Smooth muscle cell (in vitro differentiated cells): ENCODE measurements at regions not wholly inside any gene's neighbourhood (a gene's known extent, or its start where the extent isn't known, plus 50 kb on each side); places are given as distances from the start of the nearest gene placed in this dataset.
"Not testable (repeated sequence)": the region's sequence is repeated elsewhere in the genome, so short reads cannot be mapped to it uniquely, and the experiment has no call there.

Experiments
- DNase-seq: peaks from one replicate; lab custom pipeline; 2025; ENCODE audit not compliant: unreplicated experiment; lab: John Stamatoyannopoulos, UW
- H2AFZ ChIP-seq: fragments of 200-600 bp; sonication (generic); 2 replicates; pipeline ENCODE4 v1.6.0; 2016; ENCODE audit warnings: antibody characterized with exemption, low read depth, mild to moderate bottlenecking
- H3F3A ChIP-seq: fragments of 200-600 bp; sonication (generic); 2 replicates; pipeline ENCODE4 v1.6.0; 2017; ENCODE audit warnings: antibody characterized with exemption, low read depth
- H3K27ac ChIP-seq: fragments of 200-600 bp; sonication (generic); 2 replicates; pipeline ENCODE4 v1.5.1; 2016; ENCODE audit warnings: low read depth, mild to moderate bottlenecking
- H3K27me3 ChIP-seq: fragments of 200-600 bp; sonication (generic); 2 replicates; pipeline ENCODE4 v1.6.1; 2016; ENCODE audit warnings: low read depth, mild to moderate bottlenecking
- H3K36me3 ChIP-seq: fragments of 200-600 bp; sonication (generic); 2 replicates; pipeline ENCODE4 v1.5.1; 2016; ENCODE audit warnings: low read depth
- H3K4me1 ChIP-seq: fragments of 200-600 bp; sonication (generic); 2 replicates; pipeline ENCODE4 v1.5.1; 2016; ENCODE audit warnings: low read depth
- H3K4me2 ChIP-seq: fragments of 200-600 bp; sonication (generic); 2 replicates; pipeline ENCODE4 v1.6.0; 2016; ENCODE audit warnings: mild to moderate bottlenecking
- H3K4me3 ChIP-seq: fragments of 200-600 bp; sonication (generic); 2 replicates; pipeline ENCODE4 v1.5.1; 2016; ENCODE audit warnings: mild to moderate bottlenecking
- H3K79me2 ChIP-seq: fragments of 200-600 bp; sonication (generic); 2 replicates; pipeline ENCODE4 v1.6.0; 2016; ENCODE audit warnings: low read depth, mild to moderate bottlenecking
- H3K9ac ChIP-seq: fragments of 200-600 bp; sonication (generic); 2 replicates; pipeline ENCODE4 v1.6.0; 2016; ENCODE audit warnings: low read depth
- H3K9me3 ChIP-seq: fragments of 200-600 bp; sonication (generic); replicated peaks from 2 replicates; pipeline ENCODE4 v1.5.1; 2016; ENCODE audit warnings: low read depth
- H4K20me1 ChIP-seq: fragments of 200-600 bp; sonication (generic); 2 replicates; pipeline ENCODE4 v1.6.0; 2016; ENCODE audit warnings: low read depth
- WGBS: methylation state at CpG from one replicate; pipeline ENCODE4 v1.1.7; 2016; ENCODE audit warnings: low lambda C conversion rate; 5-methylcytosine and 5-hydroxymethylcytosine counted together
- TF ChIP-seq, protein P1 (sequence below): fragments of 200-600 bp; sonication (generic); IDR thresholded peaks from 2 replicates; pipeline ENCODE4 v1.5.1; 2017; ENCODE audit warnings: borderline replicate concordance, mild to moderate bottlenecking, antibody characterized with exemption; ENCODE audit not compliant: insufficient read depth, poor library complexity, severe bottlenecking

GRCh38 chr7:67673861-67674260, 677.2 kb downstream of the TYW1 start:
- no peaks in the 10 kb centered on the region for H3K4me1 ChIP-seq
- H3K4me2 ChIP-seq = no peak overlapping the region
- DNase-seq = no peak
- H3K4me3 ChIP-seq = no peak overlapping the region
- no peaks in the 10 kb centered on the region for H3K79me2 ChIP-seq
- H4K20me1 ChIP-seq = no peaks in the 10 kb centered on the region
- WGBS = 84% methylated on average over 3 of the region's 3 CpGs
- H3K27ac ChIP-seq = no peak overlapping the region
- no peaks in the 10 kb centered on the region for H3K36me3 ChIP-seq
- peaks cover 5% of the 10 kb centered on the region for H3K9me3 ChIP-seq
- H3K9ac ChIP-seq = no peak overlapping the region
- no peak overlapping the region for H2AFZ ChIP-seq
- TF ChIP-seq, protein P1, sequence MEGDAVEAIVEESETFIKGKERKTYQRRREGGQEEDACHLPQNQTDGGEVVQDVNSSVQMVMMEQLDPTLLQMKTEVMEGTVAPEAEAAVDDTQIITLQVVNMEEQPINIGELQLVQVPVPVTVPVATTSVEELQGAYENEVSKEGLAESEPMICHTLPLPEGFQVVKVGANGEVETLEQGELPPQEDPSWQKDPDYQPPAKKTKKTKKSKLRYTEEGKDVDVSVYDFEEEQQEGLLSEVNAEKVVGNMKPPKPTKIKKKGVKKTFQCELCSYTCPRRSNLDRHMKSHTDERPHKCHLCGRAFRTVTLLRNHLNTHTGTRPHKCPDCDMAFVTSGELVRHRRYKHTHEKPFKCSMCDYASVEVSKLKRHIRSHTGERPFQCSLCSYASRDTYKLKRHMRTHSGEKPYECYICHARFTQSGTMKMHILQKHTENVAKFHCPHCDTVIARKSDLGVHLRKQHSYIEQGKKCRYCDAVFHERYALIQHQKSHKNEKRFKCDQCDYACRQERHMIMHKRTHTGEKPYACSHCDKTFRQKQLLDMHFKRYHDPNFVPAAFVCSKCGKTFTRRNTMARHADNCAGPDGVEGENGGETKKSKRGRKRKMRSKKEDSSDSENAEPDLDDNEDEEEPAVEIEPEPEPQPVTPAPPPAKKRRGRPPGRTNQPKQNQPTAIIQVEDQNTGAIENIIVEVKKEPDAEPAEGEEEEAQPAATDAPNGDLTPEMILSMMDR = no peak
- H3F3A ChIP-seq = no peaks in the 10 kb centered on the region
- no peaks in the 10 kb centered on the region for H3K27me3 ChIP-seq

DNA sequence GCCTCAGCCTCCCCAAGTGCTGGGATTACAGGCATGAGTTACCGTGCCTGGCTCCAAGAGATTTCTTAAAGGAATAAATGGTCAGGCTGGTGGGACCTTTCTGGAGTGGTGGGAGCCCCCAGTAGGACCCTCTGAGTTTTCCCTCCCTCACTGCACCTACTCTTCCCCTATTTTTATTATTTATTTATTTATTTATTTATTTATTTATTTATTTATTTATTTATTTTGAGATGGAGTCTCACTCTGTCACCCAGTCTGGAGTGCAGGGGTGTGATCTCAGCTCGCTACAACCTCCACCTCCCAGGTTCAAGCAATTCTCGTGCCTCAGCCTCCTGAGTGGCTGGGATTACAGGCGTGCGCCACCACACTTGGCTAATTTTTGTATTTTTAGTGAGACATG, 678.2 kb downstream of the TYW1 start:
- H3K36me3 ChIP-seq, H3K27me3 ChIP-seq, H3K9ac ChIP-seq, H3F3A ChIP-seq, DNase-seq, H3K4me1 ChIP-seq, H3K27ac ChIP-seq, H3K4me3 ChIP-seq, H3K4me2 ChIP-seq, H2AFZ ChIP-seq, H3K9me3 ChIP-seq, H3K79me2 ChIP-seq, H4K20me1 ChIP-seq: not testable (repeated sequence)
- 94% methylated on average over 5 of the region's 5 CpGs for WGBS

DNA sequence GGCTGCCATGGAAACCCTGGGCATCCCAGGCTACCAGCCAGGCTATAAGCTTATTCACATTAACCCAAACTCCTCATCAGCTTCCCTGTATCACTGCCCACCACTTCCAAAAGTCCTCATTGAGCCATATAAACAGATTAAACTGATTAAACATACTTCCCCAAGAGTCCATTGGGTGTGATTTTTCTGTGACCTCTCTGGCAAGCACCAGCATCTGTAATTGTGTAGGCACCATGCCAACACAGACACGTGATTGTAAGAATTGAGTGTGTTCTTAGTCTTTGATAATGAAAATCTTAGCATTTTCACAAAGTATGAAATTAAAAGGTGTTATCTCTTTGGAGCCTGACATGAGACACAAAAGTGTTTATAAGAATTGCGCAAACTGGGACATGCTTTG, 679.3 kb downstream of the TYW1 start:
- H3K9ac ChIP-seq = no peak overlapping the region
- H3K36me3 ChIP-seq = no peaks in the 10 kb centered on the region
- H3K27me3 ChIP-seq = no peaks in the 10 kb centered on the region
- H3K27ac ChIP-seq = no peak overlapping the region
- no peak overlapping the region for H3K4me3 ChIP-seq
- H2AFZ ChIP-seq = no peak overlapping the region
- TF ChIP-seq, protein P1 = no peak
- no peaks in the 10 kb centered on the region for H3F3A ChIP-seq
- no peaks in the 10 kb centered on the region for H3K9me3 ChIP-seq
- no peaks in the 10 kb centered on the region for H4K20me1 ChIP-seq
- no peak for DNase-seq
- H3K79me2 ChIP-seq = no peaks in the 10 kb centered on the region
- 84% methylated on average over 2 of the region's 2 CpGs for WGBS
- no peaks in the 10 kb centered on the region for H3K4me1 ChIP-seq
- H3K4me2 ChIP-seq = no peak overlapping the region

DNA sequence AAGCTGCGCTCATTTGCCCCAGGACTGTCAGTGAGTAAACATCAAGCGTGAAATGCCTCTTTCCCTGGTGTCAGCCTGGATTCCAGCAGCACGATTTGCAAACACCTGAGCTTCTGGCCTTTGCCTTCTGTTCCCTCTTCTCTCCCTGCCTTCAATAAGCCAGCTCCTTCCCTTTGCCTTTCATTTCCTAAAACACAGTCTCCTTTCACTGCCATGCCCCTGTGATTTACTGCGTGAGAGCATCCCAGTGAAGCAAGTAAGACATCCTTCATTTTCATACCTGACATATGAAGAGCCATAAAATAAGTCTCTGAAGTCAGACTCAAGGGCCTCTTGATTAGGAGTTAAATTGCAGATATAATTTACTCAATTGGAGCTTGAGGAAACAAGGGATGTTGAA, 681.8 kb downstream of the TYW1 start:
- WGBS = 81% methylated on average over 4 of the region's 4 CpGs
- DNase-seq = no peak
- Histone ChIP-seq H3F3A (no peaks in the 10 kb centered on the region), H3K79me2 (no peaks in the 10 kb centered on the region), H3K36me3 (no peaks in the 10 kb centered on the region), H3K4me1 (no peaks in the 10 kb centered on the region), H4K20me1 (no peaks in the 10 kb centered on the region), H3K4me3 (no peak overlapping the region), H3K27me3 (no peaks in the 10 kb centered on the region), H3K9ac (no peak overlapping the region), H3K9me3 (no peaks in the 10 kb centered on the region), H3K27ac (no peak overlapping the region), H3K4me2 (no peak overlapping the region), H2AFZ (no peak overlapping the region)
- TF ChIP-seq, protein P1 = no peak
